Caco-2 (cell line): ENCODE measurements at regions not wholly inside any gene's neighbourhood (a gene's known extent, or its start where the extent isn't known, plus 50 kb on each side); places are given as distances from the start of the nearest gene placed in this dataset.
"Not testable (repeated sequence)": the region's sequence is repeated elsewhere in the genome, so short reads cannot be mapped to it uniquely, and the experiment has no call there.

Experiments
- BruUV-seq: library from RNA; stranded (reverse); fragments of 400-500 nt; replicated peaks from 2 replicates; lab custom pipeline; 2021; lab: Mats Ljungman, UMichigan
- CTCF ChIA-PET: fragments of 300-600 bp; sonication (Branson Sonifier 250); formaldehyde crosslinking; loops from one replicate; lab custom pipeline; 2022; ENCODE audit warnings: antibody characterized with exemption; lab: Charles Lee
- POLR2A ChIA-PET: fragments of 300-600 bp; sonication (Branson Sonifier 250); formaldehyde crosslinking; loops from one replicate; lab custom pipeline; 2022; ENCODE audit warnings: antibody characterized with exemption; lab: Charles Lee
- DNase-seq, 2 experiments: peaks; one replicate each; pipeline versions ENCODE4 v3.0.0 to v3.0.0-alpha.2; 2020 to 2022
- H3K27me3 ChIP-seq: replicated peaks from 2 replicates; pipeline ENCODE4 v1.6.0; 2011; ENCODE audit warnings: low read length; ENCODE audit not compliant: control insufficient read depth, insufficient read depth
- H3K36me3 ChIP-seq: 2 replicates; pipeline ENCODE4 v1.5.1; 2011; ENCODE audit warnings: low read length; ENCODE audit not compliant: control insufficient read depth, insufficient read depth
- H3K4me1 ChIP-seq: fragments of 250-450 bp; sonication (Bioruptor Pico); 2 replicates; pipeline ENCODE4 v1.5.1; 2020; ENCODE audit warnings: mild to moderate bottlenecking
- H3K4me3 ChIP-seq: 2 replicates; pipeline ENCODE4 v1.5.1; 2011; ENCODE audit warnings: low read depth, mild to moderate bottlenecking, control low read depth, low read length
- H3K9me3 ChIP-seq: fragments of 250-450 bp; sonication (Bioruptor Pico); 2 replicates; pipeline ENCODE4 v1.5.1; 2020; ENCODE audit warnings: mild to moderate bottlenecking, moderate library complexity
- H3K27ac Mint-ChIP-seq: one replicate; pipeline ENCODE4 v1.8.0; 2022; ENCODE audit warnings: mixed read lengths; ENCODE audit not compliant: unreplicated experiment
- H3K27me3 Mint-ChIP-seq: one replicate; pipeline ENCODE4 v1.8.0; 2022; ENCODE audit warnings: mixed read lengths; ENCODE audit not compliant: insufficient read depth, unreplicated experiment
- H3K36me3 Mint-ChIP-seq: one replicate; pipeline ENCODE4 v1.8.0; 2022; ENCODE audit warnings: mild to moderate bottlenecking, mixed read lengths; ENCODE audit not compliant: insufficient read depth, unreplicated experiment
- H3K4me1 Mint-ChIP-seq: one replicate; pipeline ENCODE4 v1.8.0; 2022; ENCODE audit warnings: low read depth, mixed read lengths; ENCODE audit not compliant: unreplicated experiment
- H3K4me3 Mint-ChIP-seq: one replicate; pipeline ENCODE4 v1.8.0; 2022; ENCODE audit warnings: mild to moderate bottlenecking, moderate library complexity, mixed read lengths; ENCODE audit not compliant: unreplicated experiment
- H3K9me3 Mint-ChIP-seq: one replicate; pipeline ENCODE4 v1.8.0; 2022; ENCODE audit warnings: mixed read lengths; ENCODE audit not compliant: unreplicated experiment
- intact Hi-C: fragments of 100-400 bp; cut with micrococcal nuclease; formaldehyde crosslinking; loops from one replicate; pipeline ENCODE4 v1.10.0; 2022; ENCODE audit not compliant: unreplicated experiment
- TF ChIP-seq, protein P1 (sequence below), 2 experiments: fragments of 200-600 bp in 1 of 2; IDR thresholded peaks; 1 replicate in 1 of 2; 2 replicates in 1 of 2; pipeline versions ENCODE4 v1.5.1 to v1.8.0; 2011 to 2022; ENCODE audit warnings: antibody characterized with exemption in 1 of 2, control low read depth in 1 of 2, inconsistent platforms in 1 of 2, low read depth in 1 of 2, low read length in 1 of 2, mild to moderate bottlenecking in 1 of 2, moderate library complexity in 1 of 2; ENCODE audit not compliant: insufficient read depth in 1 of 2, severe bottlenecking in 1 of 2, unreplicated experiment in 1 of 2

DNA sequence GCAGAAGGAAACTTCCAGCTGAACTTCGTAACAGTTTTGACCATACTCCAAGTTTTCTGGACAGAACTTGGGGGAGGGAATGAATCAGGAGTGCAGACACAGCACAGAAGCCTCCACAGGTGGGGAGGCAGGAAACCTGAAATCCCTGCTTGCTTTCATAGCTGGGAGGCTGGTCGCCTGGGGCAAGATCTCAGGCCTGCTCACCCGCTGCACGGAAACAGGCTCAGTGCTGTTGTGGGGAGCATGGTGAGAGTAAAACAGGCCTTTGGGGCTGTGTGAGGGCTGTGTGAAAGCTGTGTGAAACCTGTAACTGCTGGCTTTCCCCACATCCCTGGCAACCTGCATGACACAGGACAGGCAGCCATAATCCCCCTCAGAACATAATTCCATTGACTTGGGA is 85.2 kb upstream of the UFL1 start:
- no peaks in the 10 kb centered on the region for H3K36me3 Mint-ChIP-seq
- H3K27me3 ChIP-seq = no peaks in the 10 kb centered on the region
- H3K27me3 Mint-ChIP-seq = no peaks in the 10 kb centered on the region
- no peak overlapping the region for H3K4me3 ChIP-seq
- no peak overlapping the region for H3K27ac Mint-ChIP-seq
- TF ChIP-seq, protein P1, sequence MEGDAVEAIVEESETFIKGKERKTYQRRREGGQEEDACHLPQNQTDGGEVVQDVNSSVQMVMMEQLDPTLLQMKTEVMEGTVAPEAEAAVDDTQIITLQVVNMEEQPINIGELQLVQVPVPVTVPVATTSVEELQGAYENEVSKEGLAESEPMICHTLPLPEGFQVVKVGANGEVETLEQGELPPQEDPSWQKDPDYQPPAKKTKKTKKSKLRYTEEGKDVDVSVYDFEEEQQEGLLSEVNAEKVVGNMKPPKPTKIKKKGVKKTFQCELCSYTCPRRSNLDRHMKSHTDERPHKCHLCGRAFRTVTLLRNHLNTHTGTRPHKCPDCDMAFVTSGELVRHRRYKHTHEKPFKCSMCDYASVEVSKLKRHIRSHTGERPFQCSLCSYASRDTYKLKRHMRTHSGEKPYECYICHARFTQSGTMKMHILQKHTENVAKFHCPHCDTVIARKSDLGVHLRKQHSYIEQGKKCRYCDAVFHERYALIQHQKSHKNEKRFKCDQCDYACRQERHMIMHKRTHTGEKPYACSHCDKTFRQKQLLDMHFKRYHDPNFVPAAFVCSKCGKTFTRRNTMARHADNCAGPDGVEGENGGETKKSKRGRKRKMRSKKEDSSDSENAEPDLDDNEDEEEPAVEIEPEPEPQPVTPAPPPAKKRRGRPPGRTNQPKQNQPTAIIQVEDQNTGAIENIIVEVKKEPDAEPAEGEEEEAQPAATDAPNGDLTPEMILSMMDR (IDR thresholded peaks at IDR 0.05; ENCODE audit: insufficient read depth in 1 of 2, low read depth in 1 of 2, low read length in 1 of 2, severe bottlenecking in 1 of 2, unreplicated experiment in 1 of 2) = no peak
- POLR2A ChIA-PET = no interaction called here
- CTCF ChIA-PET = no interaction called here
- no peak overlapping the region for H3K4me3 Mint-ChIP-seq
- no peaks in the 10 kb centered on the region for H3K4me1 Mint-ChIP-seq
- peaks cover 20% of the 10 kb centered on the region for H3K9me3 Mint-ChIP-seq
- intact Hi-C loops = no loop called here
- no TSS peak for BruUV-seq
- no peaks in the 10 kb centered on the region for H3K36me3 ChIP-seq
- DNase-seq = no peak
- H3K4me1 ChIP-seq = no peaks in the 10 kb centered on the region
- no peaks in the 10 kb centered on the region for H3K9me3 ChIP-seq

- H3K27ac Mint-ChIP-seq, BruUV-seq: not testable (repeated sequence)
Observed at GRCh38 chr6:96437228-96437627, 84.4 kb upstream of the UFL1 start.

GRCh38 chr6:96450082-96450769 is 71.4 kb upstream of the UFL1 start:
- Mint-ChIP-seq H3K36me3 (no peaks in the 10 kb centered on the region), H3K9me3 (no peaks in the 10 kb centered on the region), H3K27ac (peak overlapping the region; percentile 60), H3K27me3 (no peaks in the 10 kb centered on the region), H3K4me3 (peak overlapping the region; percentile 25), H3K4me1 (peaks cover 13% of the 10 kb centered on the region)
- H3K4me3 ChIP-seq = no peak overlapping the region
- POLR2A ChIA-PET = interaction anchor here (0.8 kb wide), 1 partner anchor 72 kb away, joined by 3 read pairs; no protein-coding TSS in a partner anchor
- intact Hi-C loops = loop anchor here (5.0 kb wide), 1 partner anchor 72 kb away; the partner anchor contains the start of gene UFL1
- DNase-seq = peak in 1 of 2 experiments; percentile 30
- CTCF ChIA-PET = no interaction called here
- H3K9me3 ChIP-seq = no peaks in the 10 kb centered on the region
- H3K36me3 ChIP-seq = no peaks in the 10 kb centered on the region
- BruUV-seq = no TSS peak
- H3K27me3 ChIP-seq = no peaks in the 10 kb centered on the region
- H3K4me1 ChIP-seq = peaks cover 8% of the 10 kb centered on the region
- TF ChIP-seq, protein P1 (IDR thresholded peaks at IDR 0.05; ENCODE audit: insufficient read depth in 1 of 2, low read depth in 1 of 2, low read length in 1 of 2, severe bottlenecking in 1 of 2, unreplicated experiment in 1 of 2) = no peak

More at GRCh38 chr6:96437228-96437627, 84.4 kb upstream of the UFL1 start:
- H3K36me3 ChIP-seq, CTCF ChIA-PET, H3K36me3 Mint-ChIP-seq, POLR2A ChIA-PET, H3K4me3 ChIP-seq, H3K4me3 Mint-ChIP-seq, H3K27me3 Mint-ChIP-seq, H3K9me3 ChIP-seq, H3K27me3 ChIP-seq, intact Hi-C loops, DNase-seq, H3K4me1 ChIP-seq, H3K4me1 Mint-ChIP-seq: not testable (repeated sequence)
- H3K9me3 Mint-ChIP-seq = peaks cover 20% of the 10 kb centered on the region
